ENCODE measurements at regions not wholly inside any gene's neighbourhood (a gene's known extent, or its start where the extent isn't known, plus 50 kb on each side); places are given as distances from the start of the nearest gene placed in this dataset.
"Not testable (repeated sequence)": the region's sequence is repeated elsewhere in the genome, so short reads cannot be mapped to it uniquely, and the experiment has no call there.

GRCh38 chr22:10737931-10738330, 4790.1 kb upstream of the OR11H1 start:
- H3K9me3 ChIP-seq (ENCODE audit: control insufficient read depth, low read length); H3K27me3 ChIP-seq (replicated peaks; ENCODE audit: control insufficient read depth, insufficient read depth, low read length); H3K4me1 ChIP-seq (ENCODE audit: control insufficient read depth, insufficient read depth, low read length); DNase-seq (ENCODE audit: low read depth); H3K9ac ChIP-seq (ENCODE audit: low read length); H3K36me3 ChIP-seq (ENCODE audit: control insufficient read depth, insufficient read depth, low read length, severe bottlenecking); H3K4me3 ChIP-seq (ENCODE audit: low read length): not testable (repeated sequence)

- Histone ChIP-seq H3K4me1 (ENCODE audit: control insufficient read depth, insufficient read depth, low read length) (no peaks in the 10 kb centered on the region), H3K27me3 (replicated peaks; ENCODE audit: control insufficient read depth, insufficient read depth, low read length) (no peaks in the 10 kb centered on the region), H3K9ac (ENCODE audit: low read length) (no peak overlapping the region), H3K4me3 (ENCODE audit: low read length) (no peak overlapping the region), H3K9me3 (ENCODE audit: control insufficient read depth, low read length) (peaks cover 9% of the 10 kb centered on the region), H3K36me3 (ENCODE audit: control insufficient read depth, insufficient read depth, low read length, severe bottlenecking) (no peaks in the 10 kb centered on the region)
- no peak for DNase-seq (ENCODE audit: low read depth)
Observed at GRCh38 chr22:10741210-10741609, 4786.8 kb upstream of the OR11H1 start.

GRCh38 chr22:10741776-10742630, 4786.0 kb upstream of the OR11H1 start:
- H3K9me3 ChIP-seq (ENCODE audit: control insufficient read depth, low read length); DNase-seq (ENCODE audit: low read depth): not testable (repeated sequence)

GRCh38 chr22:10746382-10746781, 4781.6 kb upstream of the OR11H1 start:
- not testable (repeated sequence) for H3K4me3 ChIP-seq (ENCODE audit: low read length); H3K9me3 ChIP-seq (ENCODE audit: control insufficient read depth, low read length); H3K4me1 ChIP-seq (ENCODE audit: control insufficient read depth, insufficient read depth, low read length); H3K36me3 ChIP-seq (ENCODE audit: control insufficient read depth, insufficient read depth, low read length, severe bottlenecking); H3K27me3 ChIP-seq (replicated peaks; ENCODE audit: control insufficient read depth, insufficient read depth, low read length); DNase-seq (ENCODE audit: low read depth); H3K9ac ChIP-seq (ENCODE audit: low read length)

More at GRCh38 chr22:10741776-10742630, 4786.0 kb upstream of the OR11H1 start:
- not testable (repeated sequence) for H3K27me3 ChIP-seq (replicated peaks; ENCODE audit: control insufficient read depth, insufficient read depth, low read length); H3K4me3 ChIP-seq (ENCODE audit: low read length); H3K9ac ChIP-seq (ENCODE audit: low read length); H3K36me3 ChIP-seq (ENCODE audit: control insufficient read depth, insufficient read depth, low read length, severe bottlenecking); H3K4me1 ChIP-seq (ENCODE audit: control insufficient read depth, insufficient read depth, low read length)

- not testable (repeated sequence) for H3K9ac ChIP-seq (ENCODE audit: low read length); H3K4me1 ChIP-seq (ENCODE audit: control insufficient read depth, insufficient read depth, low read length); H3K36me3 ChIP-seq (ENCODE audit: control insufficient read depth, insufficient read depth, low read length, severe bottlenecking); H3K4me3 ChIP-seq (ENCODE audit: low read length); H3K27me3 ChIP-seq (replicated peaks; ENCODE audit: control insufficient read depth, insufficient read depth, low read length); DNase-seq (ENCODE audit: low read depth); H3K9me3 ChIP-seq (ENCODE audit: control insufficient read depth, low read length)
Observed at GRCh38 chr22:10747227-10747626, 4780.8 kb upstream of the OR11H1 start.

- H3K9me3 ChIP-seq (ENCODE audit: control insufficient read depth, low read length); H3K9ac ChIP-seq (ENCODE audit: low read length); H3K36me3 ChIP-seq (ENCODE audit: control insufficient read depth, insufficient read depth, low read length, severe bottlenecking); DNase-seq (ENCODE audit: low read depth); H3K4me3 ChIP-seq (ENCODE audit: low read length); H3K27me3 ChIP-seq (replicated peaks; ENCODE audit: control insufficient read depth, insufficient read depth, low read length); H3K4me1 ChIP-seq (ENCODE audit: control insufficient read depth, insufficient read depth, low read length): not testable (repeated sequence)
Observed at GRCh38 chr22:10748751-10749150, 4779.2 kb upstream of the OR11H1 start.

GRCh38 chr22:10749423-10749822, 4778.6 kb upstream of the OR11H1 start:
- H3K9me3 ChIP-seq (ENCODE audit: control insufficient read depth, low read length); DNase-seq (ENCODE audit: low read depth); H3K4me1 ChIP-seq (ENCODE audit: control insufficient read depth, insufficient read depth, low read length); H3K4me3 ChIP-seq (ENCODE audit: low read length); H3K9ac ChIP-seq (ENCODE audit: low read length); H3K36me3 ChIP-seq (ENCODE audit: control insufficient read depth, insufficient read depth, low read length, severe bottlenecking); H3K27me3 ChIP-seq (replicated peaks; ENCODE audit: control insufficient read depth, insufficient read depth, low read length): not testable (repeated sequence)

- not testable (repeated sequence) for H3K27me3 ChIP-seq (replicated peaks; ENCODE audit: control insufficient read depth, insufficient read depth, low read length); H3K9ac ChIP-seq (ENCODE audit: low read length); H3K36me3 ChIP-seq (ENCODE audit: control insufficient read depth, insufficient read depth, low read length, severe bottlenecking); DNase-seq (ENCODE audit: low read depth); H3K4me3 ChIP-seq (ENCODE audit: low read length); H3K4me1 ChIP-seq (ENCODE audit: control insufficient read depth, insufficient read depth, low read length)
- peaks cover 14% of the 10 kb centered on the region for H3K9me3 ChIP-seq (ENCODE audit: control insufficient read depth, low read length)
Observed at GRCh38 chr22:10753566-10753965, 4774.4 kb upstream of the OR11H1 start.

- not testable (repeated sequence) for H3K9ac ChIP-seq (ENCODE audit: low read length); H3K4me3 ChIP-seq (ENCODE audit: low read length); DNase-seq (ENCODE audit: low read depth); H3K36me3 ChIP-seq (ENCODE audit: control insufficient read depth, insufficient read depth, low read length, severe bottlenecking); H3K27me3 ChIP-seq (replicated peaks; ENCODE audit: control insufficient read depth, insufficient read depth, low read length); H3K4me1 ChIP-seq (ENCODE audit: control insufficient read depth, insufficient read depth, low read length)
- peaks cover 15% of the 10 kb centered on the region for H3K9me3 ChIP-seq (ENCODE audit: control insufficient read depth, low read length)
Observed at GRCh38 chr22:10755350-10755749, 4772.6 kb upstream of the OR11H1 start.

GRCh38 chr22:10760418-10760817, 4767.6 kb upstream of the OR11H1 start:
- H3K9me3 ChIP-seq (ENCODE audit: control insufficient read depth, low read length), result peaks cover 13% of the 10 kb centered on the region
- H3K4me1 ChIP-seq (ENCODE audit: control insufficient read depth, insufficient read depth, low read length); H3K36me3 ChIP-seq (ENCODE audit: control insufficient read depth, insufficient read depth, low read length, severe bottlenecking); H3K4me3 ChIP-seq (ENCODE audit: low read length); DNase-seq (ENCODE audit: low read depth); H3K9ac ChIP-seq (ENCODE audit: low read length); H3K27me3 ChIP-seq (replicated peaks; ENCODE audit: control insufficient read depth, insufficient read depth, low read length): not testable (repeated sequence)

- not testable (repeated sequence) for H3K36me3 ChIP-seq (ENCODE audit: control insufficient read depth, insufficient read depth, low read length, severe bottlenecking); H3K4me1 ChIP-seq (ENCODE audit: control insufficient read depth, insufficient read depth, low read length); H3K9ac ChIP-seq (ENCODE audit: low read length); H3K27me3 ChIP-seq (replicated peaks; ENCODE audit: control insufficient read depth, insufficient read depth, low read length); H3K4me3 ChIP-seq (ENCODE audit: low read length); DNase-seq (ENCODE audit: low read depth)
- peaks cover 11% of the 10 kb centered on the region for H3K9me3 ChIP-seq (ENCODE audit: control insufficient read depth, low read length)
Observed at GRCh38 chr22:10766320-10766719, 4761.7 kb upstream of the OR11H1 start.

GRCh38 chr22:10768875-10769274, 4759.1 kb upstream of the OR11H1 start:
- DNase-seq (ENCODE audit: low read depth); H3K9ac ChIP-seq (ENCODE audit: low read length); H3K4me3 ChIP-seq (ENCODE audit: low read length); H3K36me3 ChIP-seq (ENCODE audit: control insufficient read depth, insufficient read depth, low read length, severe bottlenecking); H3K27me3 ChIP-seq (replicated peaks; ENCODE audit: control insufficient read depth, insufficient read depth, low read length); H3K4me1 ChIP-seq (ENCODE audit: control insufficient read depth, insufficient read depth, low read length): not testable (repeated sequence)
- peaks cover 14% of the 10 kb centered on the region for H3K9me3 ChIP-seq (ENCODE audit: control insufficient read depth, low read length)

All from adipocyte (in vitro differentiated cells).